Osteoblast (primary cell): ENCODE measurements at regions not wholly inside any gene's neighbourhood (a gene's known extent, or its start where the extent isn't known, plus 50 kb on each side); places are given as distances from the start of the nearest gene placed in this dataset.

ENCODE experiments used
- DNase-seq: peaks from one replicate; pipeline ENCODE4 v3.0.0; 2011; ENCODE audit warnings: low spot score, mixed read lengths; ENCODE audit not compliant: insufficient read length; ENCODE audit errors: missing footprints
- H2AFZ ChIP-seq: 2 replicates; pipeline ENCODE4 v1.6.0; 2011; ENCODE audit warnings: mild to moderate bottlenecking, low read length
- H3K27ac ChIP-seq: 2 replicates; pipeline ENCODE4 v1.5.1; 2011; ENCODE audit warnings: mild to moderate bottlenecking, low read depth, low read length, moderate library complexity
- H3K27me3 ChIP-seq: 2 replicates; pipeline ENCODE4 v1.6.0; 2012; ENCODE audit warnings: mild to moderate bottlenecking, control low read depth, inconsistent platforms, low read length, moderate library complexity; ENCODE audit not compliant: insufficient read depth
- H3K36me3 ChIP-seq: 2 replicates; pipeline ENCODE4 v1.5.1; 2011; ENCODE audit warnings: mild to moderate bottlenecking, low read length, control low read depth, moderate library complexity; ENCODE audit not compliant: insufficient read depth
- H3K4me1 ChIP-seq: 2 replicates; pipeline ENCODE4 v1.5.1; 2011; ENCODE audit warnings: mild to moderate bottlenecking, low read length, control low read depth, moderate library complexity; ENCODE audit not compliant: insufficient read depth
- H3K4me2 ChIP-seq: 2 replicates; pipeline ENCODE4 v1.6.0; 2011; ENCODE audit warnings: mild to moderate bottlenecking, low read length; ENCODE audit not compliant: insufficient read depth
- H3K4me3 ChIP-seq: fragments of 200-600 bp; sonication (generic); 3 replicates; pipeline ENCODE4 v1.5.1; 2012; ENCODE audit warnings: mild to moderate bottlenecking, low read length, inconsistent platforms; ENCODE audit not compliant: insufficient read depth
- H3K79me2 ChIP-seq: 2 replicates; pipeline ENCODE4 v1.6.0; 2012; ENCODE audit warnings: mild to moderate bottlenecking, low read length, control low read depth, inconsistent platforms; ENCODE audit not compliant: insufficient read depth
- H3K9me3 ChIP-seq: 2 replicates; pipeline ENCODE4 v1.5.1; 2011; ENCODE audit warnings: low read depth, low read length, control low read depth
- H4K20me1 ChIP-seq: 2 replicates; pipeline ENCODE4 v1.6.0; 2012; ENCODE audit warnings: mild to moderate bottlenecking, low read length, control low read depth; ENCODE audit not compliant: insufficient read depth
- TF ChIP-seq, protein P1 (sequence below): IDR thresholded peaks from 2 replicates; pipeline ENCODE4 v1.5.1; 2011; ENCODE audit warnings: mild to moderate bottlenecking, low read depth, low read length, moderate library complexity; ENCODE audit errors: extremely low read depth

DNA sequence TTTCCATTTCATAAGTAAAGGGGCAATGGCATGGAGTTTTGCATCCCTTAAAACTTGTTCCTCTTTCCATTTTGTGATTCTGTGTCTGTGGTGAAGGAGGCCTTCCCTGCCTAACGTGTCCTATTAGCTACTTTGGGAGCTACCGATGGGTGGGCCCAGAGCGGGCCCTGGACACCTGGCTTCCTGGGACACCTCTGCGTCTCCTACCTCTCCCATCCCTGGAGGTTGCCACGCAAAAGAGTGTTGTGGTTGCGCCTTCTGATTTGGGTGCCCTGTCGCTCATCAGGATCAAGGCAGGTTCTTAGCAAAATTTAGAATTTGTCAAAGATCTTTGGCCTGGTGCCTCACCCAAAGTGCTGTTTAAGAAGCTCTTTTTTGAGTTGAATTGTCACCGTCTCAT lies 116.4 kb upstream of the CACNA1E start:
- H3K4me2 ChIP-seq: no peak overlapping the region
- no peaks in the 10 kb centered on the region for H4K20me1 ChIP-seq
- H3K9me3 ChIP-seq: no peaks in the 10 kb centered on the region
- H2AFZ ChIP-seq: no peak overlapping the region
- H3K27me3 ChIP-seq: no peaks in the 10 kb centered on the region
- TF ChIP-seq, protein P1, sequence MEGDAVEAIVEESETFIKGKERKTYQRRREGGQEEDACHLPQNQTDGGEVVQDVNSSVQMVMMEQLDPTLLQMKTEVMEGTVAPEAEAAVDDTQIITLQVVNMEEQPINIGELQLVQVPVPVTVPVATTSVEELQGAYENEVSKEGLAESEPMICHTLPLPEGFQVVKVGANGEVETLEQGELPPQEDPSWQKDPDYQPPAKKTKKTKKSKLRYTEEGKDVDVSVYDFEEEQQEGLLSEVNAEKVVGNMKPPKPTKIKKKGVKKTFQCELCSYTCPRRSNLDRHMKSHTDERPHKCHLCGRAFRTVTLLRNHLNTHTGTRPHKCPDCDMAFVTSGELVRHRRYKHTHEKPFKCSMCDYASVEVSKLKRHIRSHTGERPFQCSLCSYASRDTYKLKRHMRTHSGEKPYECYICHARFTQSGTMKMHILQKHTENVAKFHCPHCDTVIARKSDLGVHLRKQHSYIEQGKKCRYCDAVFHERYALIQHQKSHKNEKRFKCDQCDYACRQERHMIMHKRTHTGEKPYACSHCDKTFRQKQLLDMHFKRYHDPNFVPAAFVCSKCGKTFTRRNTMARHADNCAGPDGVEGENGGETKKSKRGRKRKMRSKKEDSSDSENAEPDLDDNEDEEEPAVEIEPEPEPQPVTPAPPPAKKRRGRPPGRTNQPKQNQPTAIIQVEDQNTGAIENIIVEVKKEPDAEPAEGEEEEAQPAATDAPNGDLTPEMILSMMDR: no peak
- DNase-seq: no peak
- H3K36me3 ChIP-seq: no peaks in the 10 kb centered on the region
- no peak overlapping the region for H3K4me3 ChIP-seq
- no peak overlapping the region for H3K27ac ChIP-seq
- no peaks in the 10 kb centered on the region for H3K79me2 ChIP-seq
- H3K4me1 ChIP-seq: no peaks in the 10 kb centered on the region

GRCh38 chr1:181369416-181369815 lies 113.9 kb upstream of the CACNA1E start:
- Histone ChIP-seq H3K27ac (no peak overlapping the region), H3K4me1 (no peaks in the 10 kb centered on the region), H3K4me2 (no peak overlapping the region), H4K20me1 (no peaks in the 10 kb centered on the region), H3K4me3 (no peak overlapping the region), H3K27me3 (no peaks in the 10 kb centered on the region), H3K36me3 (no peaks in the 10 kb centered on the region), H3K9me3 (no peaks in the 10 kb centered on the region), H3K79me2 (no peaks in the 10 kb centered on the region), H2AFZ (no peak overlapping the region)
- TF ChIP-seq, protein P1: no peak
- no peak for DNase-seq

- DNase-seq: no peak
- Histone ChIP-seq H3K9me3 (no peaks in the 10 kb centered on the region), H3K27me3 (no peaks in the 10 kb centered on the region), H3K79me2 (no peaks in the 10 kb centered on the region), H2AFZ (no peak overlapping the region), H3K4me2 (no peak overlapping the region), H3K36me3 (no peaks in the 10 kb centered on the region), H3K4me3 (no peak overlapping the region), H3K4me1 (no peaks in the 10 kb centered on the region), H4K20me1 (no peaks in the 10 kb centered on the region), H3K27ac (no peak overlapping the region)
- TF ChIP-seq, protein P1: no peak
Measured at GRCh38 chr1:181383695-181384094, 99.6 kb upstream of the CACNA1E start.

DNA sequence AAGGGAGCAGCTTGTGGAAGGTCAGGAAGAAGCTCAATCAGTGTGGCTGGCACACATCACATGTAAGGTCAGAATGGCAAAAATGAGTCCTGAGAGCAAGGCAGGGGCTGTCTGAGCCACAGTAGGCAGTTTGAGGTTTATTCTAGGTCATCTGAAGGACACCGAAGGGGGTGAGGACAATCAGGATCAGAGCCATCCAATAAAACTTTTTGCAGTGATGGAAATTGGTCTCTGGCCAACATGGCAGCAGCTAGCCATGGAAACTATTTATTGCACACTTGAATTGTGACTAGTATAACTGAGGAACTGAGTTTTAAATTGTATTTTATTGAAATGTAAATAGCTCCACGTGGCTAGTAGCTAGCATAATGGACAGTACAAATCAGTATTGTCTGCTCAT lies 97.0 kb upstream of the CACNA1E start:
- Histone ChIP-seq H3K9me3 (no peaks in the 10 kb centered on the region), H3K79me2 (no peaks in the 10 kb centered on the region), H2AFZ (no peak overlapping the region), H3K27me3 (no peaks in the 10 kb centered on the region), H4K20me1 (no peaks in the 10 kb centered on the region), H3K27ac (no peak overlapping the region), H3K36me3 (no peaks in the 10 kb centered on the region), H3K4me2 (no peak overlapping the region), H3K4me1 (no peaks in the 10 kb centered on the region), H3K4me3 (no peak overlapping the region)
- DNase-seq: no peak
- TF ChIP-seq, protein P1: no peak
